GM19438 (cell line): ENCODE measurements at regions not wholly inside any gene's neighbourhood (a gene's known extent, or its start where the extent isn't known, plus 50 kb on each side); places are given as distances from the start of the nearest gene placed in this dataset.
"Not testable (repeated sequence)": the region's sequence is repeated elsewhere in the genome, so short reads cannot be mapped to it uniquely, and the experiment has no call there.

Experiments
- ATAC-seq: cut with Tn5 transposase; IDR thresholded peaks from one replicate; pipeline ENCODE4 v1.9.1; 2021; ENCODE audit warnings: low read depth; ENCODE audit not compliant: unreplicated experiment

DNA sequence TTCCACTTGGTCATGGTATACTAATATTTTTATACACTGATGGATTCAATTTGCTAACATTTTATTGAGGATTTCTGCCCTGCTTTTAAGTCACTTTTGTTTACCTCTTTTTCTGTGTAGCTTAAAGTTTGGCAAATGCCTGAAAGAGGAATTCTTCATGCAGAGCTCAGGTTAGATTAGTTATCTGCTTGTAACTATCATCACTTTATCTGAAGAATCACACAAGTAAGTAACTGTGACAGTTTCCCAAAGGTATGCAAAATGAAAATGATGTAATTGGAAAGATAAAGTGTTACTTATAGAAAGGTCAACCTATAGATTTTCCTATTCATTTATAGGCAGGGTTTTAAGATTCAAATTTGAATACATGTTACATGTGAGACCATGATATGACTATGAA is 188.8 kb upstream of the ACTBL2 start:
- ATAC-seq: no peak

DNA sequence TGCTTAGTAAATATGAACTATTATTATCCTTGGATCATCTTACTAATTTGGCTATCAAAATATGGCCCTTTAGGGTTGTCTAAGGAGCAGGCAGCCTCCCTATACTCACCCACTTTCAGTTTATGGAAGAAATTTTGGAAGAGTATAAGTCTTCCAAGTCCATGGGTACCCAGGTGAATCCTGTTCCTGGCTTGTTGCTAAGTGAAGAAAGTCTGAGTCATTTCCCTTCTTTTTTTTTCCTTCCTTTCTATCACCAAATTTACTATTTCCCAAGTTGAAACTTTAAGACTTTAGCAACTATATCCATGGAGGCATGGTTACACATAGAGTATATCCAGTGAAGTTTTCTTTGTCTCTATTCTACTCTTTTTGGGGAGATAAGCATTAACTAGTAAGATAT is 184.0 kb upstream of the ACTBL2 start:
- no peak for ATAC-seq

DNA sequence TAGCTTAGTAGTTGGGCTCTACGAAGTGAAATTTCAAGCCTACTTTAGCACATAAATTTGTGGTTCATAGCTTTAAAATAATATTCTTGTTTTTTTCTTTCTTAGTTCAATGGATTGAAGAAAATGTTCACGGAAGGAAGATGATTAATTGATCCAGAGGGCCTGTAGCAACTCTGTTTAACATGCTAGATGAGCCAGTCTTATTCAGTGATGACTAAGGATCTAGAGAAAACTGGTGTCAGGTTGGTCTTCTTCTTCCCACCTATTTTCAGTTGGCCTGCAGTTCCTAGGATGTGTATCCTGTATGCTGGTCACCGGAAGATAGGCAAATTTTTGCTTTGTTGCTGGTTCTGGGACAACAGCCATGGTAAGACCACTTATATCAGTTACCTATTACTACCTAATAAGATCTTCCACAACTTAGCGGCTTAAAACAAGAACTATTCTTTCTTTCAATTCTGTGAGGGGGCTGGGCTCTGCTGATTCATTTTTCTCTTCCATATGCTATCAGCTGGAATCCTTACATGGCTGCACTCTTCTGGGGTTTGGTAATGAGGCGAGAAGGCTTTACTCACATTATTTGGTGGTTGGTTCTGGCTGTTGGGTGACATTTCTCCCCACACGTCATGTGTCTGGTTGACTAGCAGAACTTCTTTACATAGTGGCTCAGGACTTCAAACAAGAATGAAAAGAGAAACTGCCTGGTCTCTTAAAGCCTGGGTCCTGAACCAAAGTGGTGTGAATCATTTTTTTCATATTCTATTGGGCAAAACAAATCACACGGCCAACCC is 182.7 kb upstream of the ACTBL2 start:
- ATAC-seq: no peak

GRCh38 chr5:57664700-57665099 is 182.1 kb upstream of the ACTBL2 start:
- ATAC-seq: no peak

- ATAC-seq: no peak
Observed at GRCh38 chr5:57663466-57663865, 180.9 kb upstream of the ACTBL2 start.

GRCh38 chr5:57662991-57663390 is 180.4 kb upstream of the ACTBL2 start:
- no peak for ATAC-seq

- no peak for ATAC-seq
Observed at GRCh38 chr5:57659886-57660285, 177.3 kb upstream of the ACTBL2 start.

DNA sequence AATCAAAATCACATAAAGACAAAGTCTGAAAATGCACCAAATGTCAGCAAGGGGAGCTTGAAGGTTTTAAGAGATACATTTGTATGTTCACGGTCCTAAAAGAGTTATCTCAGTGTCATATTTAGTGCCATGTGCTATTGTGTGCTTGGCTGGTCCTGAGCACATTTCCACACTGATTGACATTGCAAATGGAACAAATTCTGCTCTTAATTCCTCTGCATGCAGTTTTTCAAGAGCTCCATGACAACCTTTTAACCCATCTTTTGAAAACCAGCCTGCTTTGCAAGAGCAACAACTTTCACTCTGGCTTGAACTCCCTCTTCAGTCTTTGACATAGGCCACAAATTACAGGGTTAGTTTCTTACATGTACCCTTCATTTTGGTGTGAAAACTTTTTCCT is 175.4 kb upstream of the ACTBL2 start:
- ATAC-seq: no peak

DNA sequence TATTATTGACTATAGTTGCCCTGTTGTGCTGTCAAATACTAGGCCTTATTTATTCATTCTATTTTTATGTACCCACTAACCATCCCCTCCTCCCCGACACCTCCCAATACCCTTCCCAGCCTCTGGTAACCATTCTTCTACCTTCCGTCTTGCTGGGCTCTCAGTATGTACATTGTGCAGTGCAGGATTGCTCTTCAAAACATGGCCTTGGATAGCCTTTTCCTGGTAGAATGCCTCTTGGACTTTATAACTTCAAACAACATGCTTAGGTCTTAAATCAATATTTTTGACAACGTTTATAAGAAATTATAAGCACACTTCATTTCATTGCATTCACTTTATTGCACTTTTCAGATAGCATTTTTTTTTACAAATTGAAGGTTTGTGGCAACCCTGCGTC is 172.6 kb upstream of the ACTBL2 start:
- ATAC-seq: no peak

- ATAC-seq: no peak
Observed at GRCh38 chr5:57653636-57654290, 171.2 kb upstream of the ACTBL2 start.

- ATAC-seq: no peak
Observed at GRCh38 chr5:57651127-57651526, 168.5 kb upstream of the ACTBL2 start.

DNA sequence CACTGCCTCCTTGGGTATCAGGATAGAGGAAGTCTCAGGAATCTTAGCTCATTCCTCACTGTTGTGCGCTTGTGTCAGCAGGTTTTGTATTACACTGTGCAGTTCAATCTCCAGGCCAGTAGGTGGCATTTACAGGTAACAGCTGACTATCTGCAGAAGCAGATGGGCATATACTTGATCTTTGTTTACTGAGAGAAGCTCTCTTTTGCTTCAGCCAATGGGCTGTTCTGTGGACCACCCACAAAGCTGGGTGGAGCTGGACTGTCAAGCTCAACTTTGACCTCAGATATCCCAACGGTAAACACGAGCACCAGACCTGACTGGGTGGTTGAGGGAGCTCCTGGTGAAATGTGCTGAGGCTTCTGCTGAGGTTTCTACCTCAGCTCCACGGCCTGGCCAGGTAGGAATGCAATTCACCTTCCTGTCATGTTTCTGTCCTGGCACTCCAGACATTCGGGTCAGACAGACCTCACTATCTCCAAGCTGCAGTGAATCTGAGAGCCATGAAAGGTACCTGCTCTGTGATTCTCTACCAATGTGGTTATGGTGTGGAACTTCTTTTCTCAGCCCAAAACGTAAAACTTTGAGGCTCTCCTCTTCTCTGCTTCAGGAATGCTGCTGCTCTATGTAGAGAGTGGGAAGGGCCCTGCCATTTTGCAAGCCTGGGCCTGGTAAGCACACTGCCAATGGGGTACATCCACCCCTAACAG is 167.9 kb upstream of the ACTBL2 start:
- peak; percentile 94 for ATAC-seq

GRCh38 chr5:57642698-57643097 is 160.1 kb upstream of the ACTBL2 start:
- no peak for ATAC-seq

DNA sequence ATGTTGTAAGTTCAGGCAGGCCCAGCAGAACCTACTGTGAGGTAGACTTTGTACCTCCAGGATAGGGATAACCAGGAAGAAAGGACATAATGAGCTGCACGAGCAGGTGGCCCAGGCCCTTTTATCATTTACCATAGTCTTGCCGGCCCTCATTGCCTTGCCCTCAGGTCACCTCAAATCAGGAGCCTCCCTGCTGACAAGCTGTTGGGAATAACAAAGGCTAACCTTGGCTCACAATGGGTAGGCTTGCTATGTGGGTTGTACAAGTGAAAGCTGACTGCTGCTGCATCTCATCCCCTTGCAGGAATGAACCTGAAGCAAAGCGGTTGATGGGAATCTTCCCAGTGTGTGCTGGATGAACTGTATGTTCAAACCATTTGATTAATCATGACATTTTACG is 159.5 kb upstream of the ACTBL2 start:
- ATAC-seq: no peak

GRCh38 chr5:57635146-57635777 is 152.7 kb upstream of the ACTBL2 start:
- no peak for ATAC-seq

GRCh38 chr5:57632937-57633336 is 150.3 kb upstream of the ACTBL2 start:
- ATAC-seq: no peak

DNA sequence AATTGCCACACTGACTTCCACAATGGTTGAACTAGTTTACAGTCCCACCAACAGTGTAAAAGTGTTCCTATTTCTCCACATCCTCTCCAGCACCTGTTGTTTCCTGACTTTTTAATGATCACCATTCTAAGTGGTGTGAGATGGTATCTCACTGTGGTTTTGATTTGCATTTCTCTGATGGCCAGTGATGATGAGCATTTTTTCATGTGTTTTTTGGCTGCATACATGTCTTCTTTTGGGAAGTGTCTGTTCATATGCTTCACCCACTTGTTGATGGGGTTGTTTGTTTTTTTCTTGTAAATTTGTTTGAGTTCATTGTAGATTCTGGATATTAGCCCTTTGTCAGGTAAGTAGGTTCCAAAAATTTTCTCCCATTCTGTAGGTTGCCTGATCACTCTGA is 148.5 kb upstream of the ACTBL2 start:
- not testable (repeated sequence) for ATAC-seq

- no peak for ATAC-seq
Observed at GRCh38 chr5:57627661-57628060, 145.1 kb upstream of the ACTBL2 start.

- no peak for ATAC-seq
Observed at GRCh38 chr5:57626703-57627102, 144.1 kb upstream of the ACTBL2 start.

DNA sequence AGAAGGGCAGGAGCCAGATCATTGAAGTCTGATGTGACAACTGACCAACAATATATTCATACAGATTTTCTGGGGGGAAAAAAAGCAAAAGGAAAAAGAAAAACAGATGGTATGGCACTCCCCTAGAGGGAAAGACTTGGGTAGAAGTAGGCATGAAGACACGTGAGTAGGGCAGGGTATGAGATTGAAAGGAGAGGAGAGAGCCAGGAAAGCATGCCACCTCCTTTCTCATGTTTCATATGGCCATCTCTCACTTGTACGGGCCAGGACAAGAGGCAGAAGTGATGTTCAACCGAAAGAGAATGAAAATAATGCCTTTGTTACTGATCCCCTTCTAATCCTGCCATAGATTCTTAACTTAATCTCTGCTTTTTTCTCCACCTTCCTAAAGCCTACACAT is 139.0 kb upstream of the ACTBL2 start:
- no peak for ATAC-seq

DNA sequence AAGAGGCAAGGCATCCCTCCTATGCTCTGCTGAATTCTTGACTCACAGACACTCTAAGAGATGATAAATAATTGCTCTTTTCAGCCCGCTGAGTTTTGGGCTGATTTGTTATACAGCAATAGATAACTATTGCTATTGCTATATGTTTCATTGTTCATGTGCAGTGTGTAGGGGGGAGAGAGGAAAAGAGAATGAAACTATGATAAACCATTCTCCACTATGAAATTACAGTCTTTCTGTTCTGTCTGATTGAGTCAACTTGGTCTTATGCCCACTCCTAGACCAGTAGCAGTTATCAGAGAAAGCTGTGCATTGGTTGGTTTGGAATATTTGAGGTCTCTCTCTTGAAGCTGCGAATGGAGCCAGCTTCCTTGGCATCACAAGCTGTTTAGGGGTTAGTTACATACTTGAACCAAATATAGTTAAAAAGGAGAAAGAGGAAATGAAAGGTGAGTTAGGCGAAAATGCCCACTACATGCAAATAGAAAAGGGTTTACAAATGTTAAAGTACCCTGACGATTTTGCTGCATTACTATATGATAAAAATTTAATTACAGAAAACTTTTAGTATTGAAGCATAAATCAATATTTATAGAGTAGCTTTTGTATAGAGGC is 136.3 kb upstream of the ACTBL2 start:
- ATAC-seq: no peak
